Body of pancreas (tissue), 4 donors: ENCODE measurements at regions not wholly inside any gene's neighbourhood (a gene's known extent, or its start where the extent isn't known, plus 50 kb on each side); places are given as distances from the start of the nearest gene placed in this dataset.

Experiments used
- ATAC-seq: fragments of 150-250 bp; one replicate; pipeline ENCODE4 v1.9.1; 2016
- DNase-seq, 4 donors: peaks; one replicate each; pipeline ENCODE4 v3.0.0-alpha.2; 2019
- H3K27ac ChIP-seq, 4 donors: fragments of 200-600 bp; sonication (generic); 1 replicate in 3 of 4; 2 replicates in 1 of 4; pipeline versions ENCODE4 v1.5.1 to v1.6.1; 2016 to 2019; ENCODE audit warnings: mild to moderate bottlenecking in 1 of 4, mixed read lengths in 1 of 4, moderate library complexity in 1 of 4
- H3K27me3 ChIP-seq, 2 donors: fragments of 200-600 bp; sonication (generic); one replicate each; pipeline ENCODE4 v1.6.0; 2016; ENCODE audit warnings: mild to moderate bottlenecking in 1 of 2
- H3K36me3 ChIP-seq, 2 donors: fragments of 200-600 bp; sonication (generic); replicated peaks in 1 of 2; 2 replicates each; pipeline ENCODE4 v1.5.1; 2016; ENCODE audit warnings: low read depth in 2 of 2; ENCODE audit not compliant: insufficient read depth in 1 of 2
- H3K4me1 ChIP-seq: fragments of 200-600 bp; sonication (generic); one replicate; pipeline ENCODE4 v1.6.0; 2016
- H3K4me3 ChIP-seq, 2 donors: fragments of 200-600 bp; sonication (generic); 1 replicate in 1 of 2; 2 replicates in 1 of 2; pipeline ENCODE4 v1.5.1; 2016 to 2019
- H3K9me3 ChIP-seq, 3 donors: fragments of 200-600 bp; sonication (generic); 1 replicate in 2 of 3; 2 replicates in 1 of 3; pipeline ENCODE4 v1.5.1; 2016
- POLR2A ChIP-seq, 3 donors: fragments of 450-650 bp; IDR thresholded peaks; one replicate each; pipeline ENCODE4 v1.6.1; 2016; ENCODE audit warnings: antibody characterized with exemption in 3 of 3, mild to moderate bottlenecking in 2 of 3
- WGBS, 2 donors: methylation state at CpG; one replicate each; pipeline ENCODE4 v1.1.5; 2017; 5-methylcytosine and 5-hydroxymethylcytosine counted together
- intact Hi-C: fragments of 100-400 bp; cut with DNase I; formaldehyde crosslinking; loops from one replicate; pipeline ENCODE4 v1.15.1; 2023
- TF ChIP-seq, protein P1 (sequence below), 7 experiments: fragments of 450-650 bp in 4 of 7; fragments of 200-600 bp in 3 of 7; sonication (generic) in 3 of 7; IDR thresholded peaks; one replicate each; pipeline ENCODE4 v1.5.1; 2016 to 2019; ENCODE audit warnings: antibody characterized with exemption in 7 of 7

GRCh38 chr7:19919261-19920095 lies 146.1 kb upstream of the TMEM196 start:
- Histone ChIP-seq H3K27ac (no peak overlapping the region), H3K27me3 (no peaks in the 10 kb centered on the region), H3K4me3 (no peak overlapping the region), H3K9me3 (no peaks in the 10 kb centered on the region), H3K36me3 (no peaks in the 10 kb centered on the region), H3K4me1 (no peaks in the 10 kb centered on the region)
- ATAC-seq = no peak
- TF ChIP-seq POLR2A (IDR thresholded peaks at IDR 0.05) = no peak
- TF ChIP-seq, protein P1, sequence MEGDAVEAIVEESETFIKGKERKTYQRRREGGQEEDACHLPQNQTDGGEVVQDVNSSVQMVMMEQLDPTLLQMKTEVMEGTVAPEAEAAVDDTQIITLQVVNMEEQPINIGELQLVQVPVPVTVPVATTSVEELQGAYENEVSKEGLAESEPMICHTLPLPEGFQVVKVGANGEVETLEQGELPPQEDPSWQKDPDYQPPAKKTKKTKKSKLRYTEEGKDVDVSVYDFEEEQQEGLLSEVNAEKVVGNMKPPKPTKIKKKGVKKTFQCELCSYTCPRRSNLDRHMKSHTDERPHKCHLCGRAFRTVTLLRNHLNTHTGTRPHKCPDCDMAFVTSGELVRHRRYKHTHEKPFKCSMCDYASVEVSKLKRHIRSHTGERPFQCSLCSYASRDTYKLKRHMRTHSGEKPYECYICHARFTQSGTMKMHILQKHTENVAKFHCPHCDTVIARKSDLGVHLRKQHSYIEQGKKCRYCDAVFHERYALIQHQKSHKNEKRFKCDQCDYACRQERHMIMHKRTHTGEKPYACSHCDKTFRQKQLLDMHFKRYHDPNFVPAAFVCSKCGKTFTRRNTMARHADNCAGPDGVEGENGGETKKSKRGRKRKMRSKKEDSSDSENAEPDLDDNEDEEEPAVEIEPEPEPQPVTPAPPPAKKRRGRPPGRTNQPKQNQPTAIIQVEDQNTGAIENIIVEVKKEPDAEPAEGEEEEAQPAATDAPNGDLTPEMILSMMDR (IDR thresholded peaks at IDR 0.05) = no peak
- intact Hi-C loops = no loop called here
- DNase-seq = no peak
- 45 to 53% methylated on average over 6 of the region's 6 CpGs for WGBS, 2 donors

- ATAC-seq = no peak
- no peak for DNase-seq
- H3K9me3 ChIP-seq = no peaks in the 10 kb centered on the region
- no peaks in the 10 kb centered on the region for H3K27me3 ChIP-seq
- TF ChIP-seq POLR2A (IDR thresholded peaks at IDR 0.05) = no peak
- TF ChIP-seq, protein P1 (IDR thresholded peaks at IDR 0.05) = no peak
- no peaks in the 10 kb centered on the region for H3K36me3 ChIP-seq
- intact Hi-C loops = no loop called here
- WGBS, 2 donors = 93 to 100% methylated on average over 1 of the region's 1 CpG
- H3K4me1 ChIP-seq = no peaks in the 10 kb centered on the region
- H3K4me3 ChIP-seq = no peak overlapping the region
- no peak overlapping the region for H3K27ac ChIP-seq
Measured at GRCh38 chr7:19916046-19916445, 142.6 kb upstream of the TMEM196 start.

DNA sequence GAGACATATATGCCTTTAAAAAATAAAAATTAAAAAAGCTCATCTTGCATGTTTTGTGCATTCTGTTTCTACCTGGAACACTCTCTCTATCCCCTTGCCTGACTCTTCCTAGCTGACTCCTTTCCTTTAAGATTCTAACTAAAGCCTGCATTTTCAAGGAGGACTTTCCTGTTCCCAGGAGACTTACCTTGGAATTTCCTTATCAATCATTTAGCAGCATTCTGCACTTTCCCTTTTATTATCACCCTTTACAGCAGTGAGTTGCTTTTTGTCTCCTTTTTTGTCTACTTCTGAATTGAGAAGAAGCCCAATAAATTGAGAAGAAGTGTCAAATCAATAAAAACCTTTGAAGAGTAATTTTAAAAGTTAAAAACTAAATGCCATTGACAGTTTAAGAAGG lies 142.2 kb upstream of the TMEM196 start:
- TF ChIP-seq, protein P1 (IDR thresholded peaks at IDR 0.05) = no peak
- TF ChIP-seq POLR2A (IDR thresholded peaks at IDR 0.05) = no peak
- Histone ChIP-seq H3K9me3 (no peaks in the 10 kb centered on the region), H3K27ac (no peak overlapping the region), H3K4me3 (no peak overlapping the region), H3K4me1 (no peaks in the 10 kb centered on the region), H3K27me3 (no peaks in the 10 kb centered on the region), H3K36me3 (no peaks in the 10 kb centered on the region)
- intact Hi-C loops = no loop called here
- DNase-seq (no peak), ATAC-seq (no peak)

- no peaks in the 10 kb centered on the region for H3K27me3 ChIP-seq
- DNase-seq (no peak), ATAC-seq (no peak)
- H3K9me3 ChIP-seq = no peaks in the 10 kb centered on the region
- no peak overlapping the region for H3K4me3 ChIP-seq
- no peaks in the 10 kb centered on the region for H3K36me3 ChIP-seq
- WGBS, 2 donors = 74 to 85% methylated on average over 1 of the region's 1 CpG
- no peaks in the 10 kb centered on the region for H3K4me1 ChIP-seq
- no peak for TF ChIP-seq POLR2A (IDR thresholded peaks at IDR 0.05)
- TF ChIP-seq, protein P1 (IDR thresholded peaks at IDR 0.05) = no peak
- no peak overlapping the region for H3K27ac ChIP-seq
- intact Hi-C loops = no loop called here
Measured at GRCh38 chr7:19914866-19915265, 141.4 kb upstream of the TMEM196 start.

GRCh38 chr7:19900118-19900517 lies 126.7 kb upstream of the TMEM196 start:
- Histone ChIP-seq H3K36me3 (no peaks in the 10 kb centered on the region), H3K4me1 (no peaks in the 10 kb centered on the region), H3K27me3 (no peaks in the 10 kb centered on the region), H3K4me3 (no peak overlapping the region), H3K9me3 (peaks cover 0 to 9% (median 0%) of the 10 kb centered on the region in 3 donors), H3K27ac (no peak overlapping the region)
- ATAC-seq (no peak), DNase-seq (no peak)
- intact Hi-C loops = no loop called here
- TF ChIP-seq, protein P1 (IDR thresholded peaks at IDR 0.05) = no peak
- no peak for TF ChIP-seq POLR2A (IDR thresholded peaks at IDR 0.05)
